Renal pelvis (tissue), 1 donor: ENCODE measurements at regions not wholly inside any gene's neighbourhood (a gene's known extent, or its start where the extent isn't known, plus 50 kb on each side); places are given as distances from the start of the nearest gene placed in this dataset.

ENCODE experiments used
- DNase-seq: peaks from one replicate; pipeline ENCODE4 v3.0.0-alpha.2; 2013

- DNase-seq: peak; percentile 86
Measured at GRCh38 chr6:163837691-163838431, 423.3 kb downstream of the QKI start.

DNA sequence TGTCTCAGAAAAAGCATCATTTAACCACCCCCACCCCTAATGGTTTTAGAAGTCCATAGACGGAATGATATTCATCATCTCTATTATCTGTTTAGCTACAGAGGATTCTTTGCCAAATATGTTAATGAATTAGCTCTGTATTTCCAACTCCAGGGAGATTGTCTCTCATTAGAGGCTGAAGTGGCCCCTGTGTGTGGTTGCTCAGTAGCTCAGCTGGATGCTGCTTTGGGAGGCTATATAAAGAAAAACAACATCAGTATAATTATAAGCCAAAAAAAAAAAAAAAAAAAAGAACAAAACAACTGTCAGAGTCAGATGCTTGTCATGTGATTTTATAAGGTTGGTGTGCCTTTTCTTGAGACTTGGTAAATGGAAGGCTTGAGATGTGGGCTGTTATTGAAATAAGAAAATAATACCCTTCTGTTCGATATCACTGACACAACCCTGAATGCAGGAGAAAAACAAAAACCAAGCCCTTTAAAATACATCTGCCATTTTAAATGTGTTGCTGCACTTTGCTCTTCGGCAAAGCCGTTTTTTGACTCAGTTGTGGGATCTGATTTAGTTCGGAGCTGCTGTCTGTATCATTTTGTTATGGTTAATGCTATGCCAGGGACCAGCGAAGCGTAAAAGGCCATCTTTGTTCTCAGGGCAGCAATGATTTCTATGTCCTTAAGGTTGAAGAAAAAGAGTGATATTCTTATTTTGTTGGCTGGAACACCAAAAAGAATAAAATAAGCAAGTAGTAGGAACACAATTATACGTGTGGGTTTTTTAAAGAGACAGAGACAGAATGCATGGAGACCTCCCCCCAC lies 422.6 kb downstream of the QKI start:
- no peak for DNase-seq

- no peak for DNase-seq
Measured at GRCh38 chr6:163835439-163836171, 421.1 kb downstream of the QKI start.

DNA sequence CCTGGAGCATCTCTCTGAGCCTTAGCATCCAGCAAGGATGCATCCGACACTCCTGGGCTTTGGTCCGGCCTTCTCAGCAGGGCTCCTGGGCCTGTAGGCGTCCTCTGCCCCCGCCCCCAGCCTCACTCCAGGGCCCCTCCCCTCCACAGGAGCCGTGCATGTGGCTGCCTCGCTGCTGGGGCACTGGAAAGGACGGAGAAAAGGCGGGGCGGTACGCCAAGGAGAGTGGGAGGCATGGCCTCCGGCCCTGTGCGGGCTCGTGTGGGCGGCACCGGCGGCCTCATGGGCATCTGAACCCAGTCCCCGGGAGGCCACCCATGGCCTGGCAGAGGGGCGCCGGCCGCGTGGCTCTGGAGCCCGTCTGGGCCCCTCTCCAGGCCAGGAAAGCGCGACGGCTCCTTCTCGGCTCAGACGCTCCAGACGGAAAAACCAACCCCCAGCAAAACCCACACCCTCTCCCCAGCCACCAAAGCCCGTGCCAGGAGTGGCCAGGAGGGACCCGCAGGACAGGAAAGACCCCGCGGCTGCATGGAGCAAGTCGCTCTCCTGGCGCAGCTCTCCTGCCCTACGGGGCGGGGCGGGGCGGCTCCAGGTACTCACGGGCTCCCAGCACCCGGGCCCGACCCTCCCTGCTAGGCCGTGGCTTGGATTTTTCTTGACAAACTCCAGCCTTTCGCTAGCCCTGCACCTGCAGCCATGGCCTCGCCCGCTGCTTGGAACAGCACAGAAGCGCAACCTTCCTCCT lies 419.9 kb downstream of the QKI start:
- DNase-seq: no peak

DNA sequence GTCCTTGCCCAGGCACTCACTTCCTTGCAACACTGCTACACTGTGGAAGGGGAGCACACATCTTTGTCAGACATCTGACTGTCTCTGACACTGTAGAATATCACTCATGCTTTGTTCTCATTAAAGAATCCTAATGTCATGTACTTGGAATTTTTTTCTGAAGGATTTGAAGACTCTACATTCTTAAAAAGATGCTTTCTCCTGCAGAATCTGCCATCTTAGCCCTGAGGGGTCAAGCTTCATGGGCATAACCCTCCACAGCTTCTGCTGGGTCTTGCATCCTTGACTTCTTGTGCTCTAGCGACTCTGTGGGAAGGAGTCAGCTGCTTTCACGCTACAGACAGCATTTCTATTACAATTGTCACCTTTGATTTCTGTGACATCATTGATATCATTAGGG lies 417.2 kb downstream of the QKI start:
- DNase-seq: no peak

GRCh38 chr6:163830641-163831040 lies 416.1 kb downstream of the QKI start:
- no peak for DNase-seq

- DNase-seq: no peak
Measured at GRCh38 chr6:163828038-163828795, 413.7 kb downstream of the QKI start.

GRCh38 chr6:163827143-163827542 lies 412.6 kb downstream of the QKI start:
- DNase-seq: no peak

- DNase-seq: no peak
Measured at GRCh38 chr6:163826629-163827028, 412.1 kb downstream of the QKI start.

DNA sequence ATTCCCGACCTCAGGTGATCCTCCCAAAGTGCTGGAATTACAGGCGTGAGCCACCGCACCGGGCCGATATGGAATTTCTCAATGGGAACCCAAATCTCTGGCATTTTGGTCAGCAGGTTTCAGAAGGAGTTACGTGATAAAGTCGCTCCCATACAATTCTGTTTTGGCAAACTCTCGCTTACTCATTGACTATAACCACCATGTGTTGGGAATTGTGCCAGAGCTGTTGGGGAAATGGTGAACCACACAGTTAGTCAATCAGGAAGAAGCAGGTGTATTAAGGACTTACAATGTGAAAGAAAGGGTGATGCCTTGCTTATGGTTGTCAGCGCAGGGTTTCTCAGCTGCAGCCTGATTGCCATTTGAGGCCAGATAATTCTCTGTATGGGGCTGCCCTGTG lies 410.5 kb downstream of the QKI start:
- no peak for DNase-seq

DNA sequence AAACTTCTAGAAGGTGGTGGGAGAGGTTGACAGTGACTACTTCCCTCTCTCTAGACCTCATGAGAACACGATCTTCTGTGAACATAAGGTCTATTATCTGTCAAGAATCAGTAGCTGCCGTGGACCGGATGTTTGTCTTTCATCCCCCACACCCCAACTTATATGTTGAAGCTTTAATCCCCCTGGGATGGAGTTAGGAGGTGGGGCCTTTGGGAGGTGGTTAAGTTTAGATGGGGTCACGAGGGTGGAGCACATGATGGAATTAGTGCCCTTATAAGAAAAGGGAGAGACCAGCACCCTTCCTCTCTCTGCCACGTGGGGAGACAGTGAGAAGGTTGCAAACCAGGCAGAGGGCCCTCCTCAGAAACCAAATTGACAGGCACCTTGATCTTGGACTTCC lies 409.1 kb downstream of the QKI start:
- no peak for DNase-seq

DNA sequence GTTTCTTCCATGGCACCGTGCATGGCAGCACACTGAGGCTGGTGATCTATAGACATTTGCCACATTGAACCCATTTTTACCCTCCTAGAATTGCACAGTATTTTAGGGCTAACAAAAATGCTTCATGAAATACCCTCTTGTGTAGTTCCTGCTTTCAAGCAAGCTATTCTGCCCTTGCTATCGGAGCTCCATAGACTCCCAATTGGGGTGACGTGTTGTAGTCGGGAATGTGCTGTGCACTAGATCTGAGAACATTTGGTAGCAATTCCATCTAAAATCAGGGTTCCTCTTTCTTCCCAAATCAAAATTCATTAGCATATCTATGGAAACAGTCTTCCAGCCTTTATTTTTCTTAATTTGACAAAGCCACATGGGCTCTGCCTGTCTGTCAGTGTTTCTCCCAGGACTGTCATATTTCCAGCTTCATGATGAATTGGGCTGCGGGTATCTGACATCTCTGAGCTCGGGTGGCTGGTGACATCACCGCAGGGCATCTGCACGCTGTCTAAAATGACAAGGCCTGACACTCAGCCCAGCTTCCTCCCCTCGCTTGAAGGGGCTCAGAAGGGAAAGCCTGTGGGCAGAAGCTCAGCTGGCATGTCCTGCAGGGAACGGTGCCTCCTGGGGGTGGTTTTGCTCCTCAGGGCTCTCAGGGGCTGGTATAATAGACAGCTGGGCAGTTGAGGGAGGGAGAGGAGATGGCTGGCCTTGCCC lies 406.4 kb downstream of the QKI start:
- DNase-seq: no peak

- DNase-seq: no peak
Measured at GRCh38 chr6:163820171-163820570, 405.7 kb downstream of the QKI start.

DNA sequence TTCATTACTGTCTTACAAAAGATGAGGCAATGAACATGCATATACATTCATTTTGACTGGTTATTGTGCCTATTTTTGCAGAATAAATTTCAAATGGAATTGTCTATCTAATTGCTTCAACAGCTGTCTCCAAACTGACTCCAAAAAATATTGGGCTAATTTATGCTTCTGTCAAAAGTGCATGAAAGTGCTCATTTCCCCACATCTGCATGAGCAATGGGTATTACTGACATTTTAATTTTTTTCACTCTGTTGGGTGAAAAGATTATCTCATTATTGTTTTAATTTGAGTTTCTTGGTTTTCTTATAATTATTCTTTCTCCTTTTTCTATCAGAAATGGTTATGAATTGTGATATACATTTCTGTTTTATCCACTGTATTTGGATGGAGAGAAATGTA lies 404.2 kb downstream of the QKI start:
- DNase-seq: no peak

DNA sequence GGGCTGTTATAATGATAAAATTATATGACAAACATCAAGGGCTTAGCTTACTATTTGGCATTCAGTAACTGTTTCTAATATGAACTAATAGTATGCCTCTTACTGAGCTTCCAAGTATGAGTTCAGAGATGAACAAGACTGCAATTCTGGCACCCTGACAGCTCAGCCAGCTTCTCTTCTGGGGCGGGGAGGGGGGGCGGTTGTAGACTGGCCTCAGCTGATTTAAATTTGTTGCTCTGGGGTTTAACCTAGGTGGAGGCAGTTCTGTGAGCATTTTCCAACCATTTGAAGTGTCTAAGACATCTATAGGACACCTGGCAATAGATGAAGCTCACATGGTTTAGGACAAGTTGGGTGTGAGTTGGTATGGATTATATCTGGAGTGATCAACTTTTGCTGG lies 401.9 kb downstream of the QKI start:
- no peak for DNase-seq

DNA sequence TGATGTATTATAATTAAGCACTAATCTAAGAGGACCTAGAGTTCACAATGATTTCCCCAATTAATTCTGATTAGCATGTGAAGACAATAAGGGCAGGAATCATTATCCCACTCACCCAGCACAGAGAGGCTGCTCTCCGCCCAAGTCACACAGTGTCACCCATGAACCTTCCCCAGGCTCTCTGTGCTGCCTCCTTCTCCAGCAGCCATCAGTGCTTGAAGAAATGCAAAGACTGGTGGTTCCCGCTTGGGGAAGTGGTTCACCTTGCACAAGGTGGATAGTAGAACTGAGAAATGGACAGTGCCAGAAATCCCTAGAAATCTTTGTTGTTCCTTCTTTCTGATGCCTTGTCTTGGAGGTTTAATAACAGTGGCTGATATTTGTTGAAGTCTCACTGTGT lies 401.3 kb downstream of the QKI start:
- no peak for DNase-seq

GRCh38 chr6:163814494-163815364 lies 400.2 kb downstream of the QKI start:
- no peak for DNase-seq

DNA sequence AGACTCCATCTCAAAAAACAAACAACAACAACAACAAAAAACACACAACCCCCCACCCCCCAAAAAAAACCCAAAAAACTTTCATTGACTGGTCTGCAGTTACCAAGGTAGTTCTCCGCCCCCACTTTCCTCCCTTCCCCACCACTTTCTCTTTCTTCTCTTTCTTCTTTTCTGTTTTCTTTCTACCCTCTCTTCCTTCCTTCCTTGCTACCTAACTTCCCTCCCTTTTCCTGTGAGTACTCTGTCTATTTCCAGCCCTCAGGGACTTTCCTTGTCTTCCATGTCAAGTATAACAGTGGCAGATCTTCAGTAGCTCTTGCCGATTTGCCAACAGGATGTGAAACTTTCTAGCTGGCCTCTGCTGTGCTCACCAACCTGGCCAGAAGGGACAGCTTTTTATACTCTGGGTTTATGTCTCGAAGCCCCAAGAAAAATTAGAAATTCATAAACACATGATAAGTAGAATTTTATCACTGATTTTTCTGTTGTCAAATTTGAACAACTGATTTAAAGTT lies 399.5 kb downstream of the QKI start:
- DNase-seq: no peak

DNA sequence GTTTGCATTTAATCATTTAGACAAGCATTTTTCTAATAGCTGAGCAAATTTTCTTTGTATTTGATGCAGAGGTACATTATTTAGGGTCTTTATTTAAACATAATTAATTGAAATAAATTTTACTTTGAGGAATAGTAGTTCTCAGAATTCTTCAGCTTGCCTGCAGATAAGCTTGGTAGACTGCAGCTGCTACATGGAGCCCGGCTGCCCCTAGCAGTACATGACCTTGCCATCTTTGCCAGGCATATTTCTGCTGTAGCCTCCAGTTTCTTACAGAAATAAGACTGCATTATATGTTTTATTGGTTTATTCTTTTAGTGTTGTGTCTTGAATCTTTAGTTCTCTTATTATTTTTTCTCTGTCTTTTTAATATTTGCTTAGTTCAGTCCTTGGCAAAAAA lies 396.8 kb downstream of the QKI start:
- DNase-seq: no peak
